Liver (tissue), 8 donors: ENCODE measurements at regions not wholly inside any gene's neighbourhood (a gene's known extent, or its start where the extent isn't known, plus 50 kb on each side); places are given as distances from the start of the nearest gene placed in this dataset.

ENCODE experiments used
- DNase-seq: peaks from one replicate; pipeline ENCODE4 v3.0.0-alpha.2; 2017; ENCODE audit warnings: low spot score
- H3K27ac ChIP-seq, 2 donors: one replicate each; pipeline ENCODE4 v1.7.0; 2013; ENCODE audit warnings: inconsistent platforms in 2 of 2, low read length in 2 of 2, control low read depth in 1 of 2, low read depth in 1 of 2, mild to moderate bottlenecking in 1 of 2
- H3K27me3 ChIP-seq, 4 donors: one replicate each; pipeline versions ENCODE4 v1.6.1 to v1.7.0; 2013; ENCODE audit warnings: low read length in 3 of 4, inconsistent platforms in 1 of 4, mild to moderate bottlenecking in 1 of 4, moderate library complexity in 1 of 4; ENCODE audit not compliant: control insufficient read depth in 4 of 4, insufficient read depth in 4 of 4
- H3K36me3 ChIP-seq, 4 donors: one replicate each; pipeline versions ENCODE4 v1.6.1 to v1.7.0; 2013; ENCODE audit warnings: low read length in 3 of 4, mild to moderate bottlenecking in 3 of 4, low read depth in 1 of 4, moderate library complexity in 1 of 4; ENCODE audit not compliant: control insufficient read depth in 4 of 4, insufficient read depth in 3 of 4
- H3K4me1 ChIP-seq, 4 donors: one replicate each; pipeline versions ENCODE4 v1.6.1 to v1.7.0; 2013; ENCODE audit warnings: low read length in 3 of 4, mild to moderate bottlenecking in 3 of 4, moderate library complexity in 1 of 4; ENCODE audit not compliant: control insufficient read depth in 4 of 4, insufficient read depth in 4 of 4
- H3K4me3 ChIP-seq, 3 donors: one replicate each; pipeline versions ENCODE4 v1.6.1 to v1.7.0; 2013; ENCODE audit warnings: low read length in 3 of 3, control low read depth in 1 of 3, low read depth in 1 of 3, mild to moderate bottlenecking in 1 of 3
- H3K9ac ChIP-seq, 2 donors: one replicate each; pipeline ENCODE4 v1.7.0; 2013; ENCODE audit warnings: low read length in 2 of 2, mild to moderate bottlenecking in 2 of 2, moderate library complexity in 2 of 2, control low read depth in 1 of 2, low read depth in 1 of 2
- H3K9me3 ChIP-seq, 4 donors: one replicate each; pipeline versions ENCODE4 v1.6.1 to v1.7.0; 2013; ENCODE audit warnings: low read length in 3 of 4; ENCODE audit not compliant: control insufficient read depth in 4 of 4
- ATF3 ChIP-seq: IDR thresholded peaks from 2 replicates; pipeline ENCODE4 v1.6.1; 2016; ENCODE audit warnings: antibody characterized with exemption
- FOXA1 ChIP-seq: IDR thresholded peaks from 2 replicates; pipeline ENCODE4 v1.6.1; 2016; ENCODE audit warnings: antibody characterized with exemption
- FOXA2 ChIP-seq: IDR thresholded peaks from 2 replicates; pipeline ENCODE4 v1.6.1; 2016; ENCODE audit warnings: antibody characterized with exemption
- GABPA ChIP-seq, 2 donors: IDR thresholded peaks in 1 of 2; conservative IDR thresholded peaks in 1 of 2; 2 replicates each; pipeline ENCODE4 v1.6.1; 2016; ENCODE audit warnings: antibody characterized with exemption in 2 of 2, mild to moderate bottlenecking in 1 of 2, moderate library complexity in 1 of 2
- HNF4A ChIP-seq, 2 donors: conservative IDR thresholded peaks; 2 replicates each; pipeline ENCODE4 v1.6.1; 2016; ENCODE audit warnings: antibody characterized with exemption in 2 of 2, mild to moderate bottlenecking in 2 of 2
- HNF4G ChIP-seq: IDR thresholded peaks from 2 replicates; pipeline ENCODE4 v1.6.1; 2016; ENCODE audit warnings: antibody characterized with exemption
- JUND ChIP-seq, 2 donors: IDR thresholded peaks; 2 replicates each; pipeline ENCODE4 v1.6.1; 2016; ENCODE audit warnings: antibody characterized with exemption in 2 of 2
- NR2F2 ChIP-seq: IDR thresholded peaks from 2 replicates; pipeline ENCODE4 v1.6.1; 2016; ENCODE audit warnings: antibody characterized with exemption
- RAD21 ChIP-seq, 2 donors: IDR thresholded peaks; 2 replicates each; pipeline ENCODE4 v1.6.1; 2016; ENCODE audit warnings: antibody characterized with exemption in 2 of 2, mild to moderate bottlenecking in 2 of 2
- RXRA ChIP-seq, 2 donors: IDR thresholded peaks; 2 replicates each; pipeline ENCODE4 v1.6.1; 2017 to 2018; ENCODE audit warnings: antibody characterized with exemption in 2 of 2, mild to moderate bottlenecking in 1 of 2
- SP1 ChIP-seq: IDR thresholded peaks from 2 replicates; pipeline ENCODE4 v1.6.1; 2018; ENCODE audit warnings: antibody characterized with exemption, mild to moderate bottlenecking
- TAF1 ChIP-seq: conservative IDR thresholded peaks from 2 replicates; pipeline ENCODE4 v1.6.1; 2016; ENCODE audit warnings: antibody characterized with exemption, mild to moderate bottlenecking
- YY1 ChIP-seq: IDR thresholded peaks from 2 replicates; pipeline ENCODE4 v1.6.1; 2016; ENCODE audit warnings: antibody characterized with exemption, mild to moderate bottlenecking
- ZBTB33 ChIP-seq: IDR thresholded peaks from 2 replicates; pipeline ENCODE4 v1.6.1; 2016; ENCODE audit warnings: antibody characterized with exemption
- WGBS: extraction: QIAGEN DNeasy Blood & Tissue Kit; methylation state at CpG from one replicate; pipeline ENCODE4 v1.1.7; 2013; 5-methylcytosine and 5-hydroxymethylcytosine counted together
- TF ChIP-seq, protein P1 (sequence below): fragments of 150-350 bp; IDR thresholded peaks from 2 replicates; pipeline ENCODE4 v1.5.1; 2017; ENCODE audit warnings: improper control_type of control experiment, low read depth, low read length; ENCODE audit not compliant: missing input control
- TF ChIP-seq, protein P2 (sequence below): IDR thresholded peaks from 2 replicates; pipeline ENCODE4 v1.6.1; 2016; ENCODE audit warnings: antibody characterized with exemption
- TF ChIP-seq, protein P3 (sequence below): IDR thresholded peaks from 2 replicates; pipeline ENCODE4 v1.6.1; 2016; ENCODE audit warnings: antibody characterized with exemption, mild to moderate bottlenecking
- donor health status: healthy.
- donor health status: healthy.
- donor health status: healthy.
- donor health status: healthy.
- donor health status: healthy.

DNA sequence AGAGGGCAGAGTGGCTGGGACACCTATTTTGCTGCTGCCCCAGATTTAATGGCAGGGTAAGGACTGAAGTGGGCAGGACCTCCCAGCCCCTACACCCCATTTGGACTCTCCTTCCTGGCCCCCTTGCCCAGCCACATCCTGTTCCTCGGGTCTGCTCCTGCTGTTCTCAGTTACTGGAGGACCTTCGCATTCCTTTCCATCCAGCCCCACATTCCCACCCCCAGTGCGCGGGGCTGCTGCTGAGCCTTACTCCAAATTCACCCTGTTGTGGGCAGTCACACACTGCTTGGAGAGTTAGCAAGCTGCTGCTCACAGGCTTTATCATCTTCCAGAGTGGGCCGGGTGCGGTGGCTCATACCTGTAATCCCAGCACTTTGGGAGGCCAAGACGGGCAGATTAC is 75.2 kb upstream of the SLC14A2 start:
- peaks cover 0 to 2% (median 0%) of the 10 kb centered on the region in 4 donors for H3K27me3 ChIP-seq
- DNase-seq = no peak
- 91% methylated on average over 7 of the region's 7 CpGs for WGBS

GRCh38 chr18:45541421-45541820 is 73.9 kb upstream of the SLC14A2 start:
- no peaks in the 10 kb centered on the region for H3K36me3 ChIP-seq
- H3K27me3 ChIP-seq = peaks cover 0 to 2% (median 0%) of the 10 kb centered on the region in 4 donors
- no peak overlapping the region for H3K27ac ChIP-seq
- no peaks in the 10 kb centered on the region for H3K4me1 ChIP-seq
- no peak overlapping the region for H3K9ac ChIP-seq
- DNase-seq = no peak
- no peak overlapping the region for H3K4me3 ChIP-seq
- WGBS = 84% methylated on average over 2 of the region's 2 CpGs
- peaks cover 0 to 4% (median 0%) of the 10 kb centered on the region in 4 donors for H3K9me3 ChIP-seq
- no peak for TF ChIP-seq YY1
- no peak for TF ChIP-seq JUND (IDR thresholded peaks at IDR 0.05)
- TF ChIP-seq ATF3 = no peak
- TF ChIP-seq TAF1 = no peak
- no peak for TF ChIP-seq NR2F2
- TF ChIP-seq, protein P1, sequence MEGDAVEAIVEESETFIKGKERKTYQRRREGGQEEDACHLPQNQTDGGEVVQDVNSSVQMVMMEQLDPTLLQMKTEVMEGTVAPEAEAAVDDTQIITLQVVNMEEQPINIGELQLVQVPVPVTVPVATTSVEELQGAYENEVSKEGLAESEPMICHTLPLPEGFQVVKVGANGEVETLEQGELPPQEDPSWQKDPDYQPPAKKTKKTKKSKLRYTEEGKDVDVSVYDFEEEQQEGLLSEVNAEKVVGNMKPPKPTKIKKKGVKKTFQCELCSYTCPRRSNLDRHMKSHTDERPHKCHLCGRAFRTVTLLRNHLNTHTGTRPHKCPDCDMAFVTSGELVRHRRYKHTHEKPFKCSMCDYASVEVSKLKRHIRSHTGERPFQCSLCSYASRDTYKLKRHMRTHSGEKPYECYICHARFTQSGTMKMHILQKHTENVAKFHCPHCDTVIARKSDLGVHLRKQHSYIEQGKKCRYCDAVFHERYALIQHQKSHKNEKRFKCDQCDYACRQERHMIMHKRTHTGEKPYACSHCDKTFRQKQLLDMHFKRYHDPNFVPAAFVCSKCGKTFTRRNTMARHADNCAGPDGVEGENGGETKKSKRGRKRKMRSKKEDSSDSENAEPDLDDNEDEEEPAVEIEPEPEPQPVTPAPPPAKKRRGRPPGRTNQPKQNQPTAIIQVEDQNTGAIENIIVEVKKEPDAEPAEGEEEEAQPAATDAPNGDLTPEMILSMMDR = no peak
- no peak for TF ChIP-seq FOXA1
- no peak for TF ChIP-seq SP1
- no peak for TF ChIP-seq RXRA (IDR thresholded peaks at IDR 0.05)
- no peak for TF ChIP-seq FOXA2
- no peak for TF ChIP-seq RAD21 (IDR thresholded peaks at IDR 0.05)
- no peak for TF ChIP-seq GABPA (IDR thresholded peaks at IDR 0.05 in 1 of 2, conservative IDR thresholded peaks at IDR 0.05 in 1 of 2)
- TF ChIP-seq ZBTB33 = no peak

More for the DNA sequence above, 75.2 kb upstream of the SLC14A2 start:
- no peak overlapping the region for H3K4me3 ChIP-seq
- peaks cover 0 to 4% (median 0%) of the 10 kb centered on the region in 4 donors for H3K9me3 ChIP-seq
- no peaks in the 10 kb centered on the region for H3K36me3 ChIP-seq
- no peak overlapping the region for H3K9ac ChIP-seq
- H3K4me1 ChIP-seq = no peaks in the 10 kb centered on the region
- TF ChIP-seq SP1 (no peak), HNF4G (no peak), JUND (IDR thresholded peaks at IDR 0.05) (no peak), RXRA (IDR thresholded peaks at IDR 0.05) (no peak), ZBTB33 (no peak), ATF3 (no peak), TAF1 (no peak), HNF4A (conservative IDR thresholded peaks at IDR 0.05) (no peak), RAD21 (IDR thresholded peaks at IDR 0.05) (no peak), YY1 (no peak)
- TF ChIP-seq, protein P2, sequence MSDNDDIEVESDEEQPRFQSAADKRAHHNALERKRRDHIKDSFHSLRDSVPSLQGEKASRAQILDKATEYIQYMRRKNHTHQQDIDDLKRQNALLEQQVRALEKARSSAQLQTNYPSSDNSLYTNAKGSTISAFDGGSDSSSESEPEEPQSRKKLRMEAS = no peak
- TF ChIP-seq, protein P3, sequence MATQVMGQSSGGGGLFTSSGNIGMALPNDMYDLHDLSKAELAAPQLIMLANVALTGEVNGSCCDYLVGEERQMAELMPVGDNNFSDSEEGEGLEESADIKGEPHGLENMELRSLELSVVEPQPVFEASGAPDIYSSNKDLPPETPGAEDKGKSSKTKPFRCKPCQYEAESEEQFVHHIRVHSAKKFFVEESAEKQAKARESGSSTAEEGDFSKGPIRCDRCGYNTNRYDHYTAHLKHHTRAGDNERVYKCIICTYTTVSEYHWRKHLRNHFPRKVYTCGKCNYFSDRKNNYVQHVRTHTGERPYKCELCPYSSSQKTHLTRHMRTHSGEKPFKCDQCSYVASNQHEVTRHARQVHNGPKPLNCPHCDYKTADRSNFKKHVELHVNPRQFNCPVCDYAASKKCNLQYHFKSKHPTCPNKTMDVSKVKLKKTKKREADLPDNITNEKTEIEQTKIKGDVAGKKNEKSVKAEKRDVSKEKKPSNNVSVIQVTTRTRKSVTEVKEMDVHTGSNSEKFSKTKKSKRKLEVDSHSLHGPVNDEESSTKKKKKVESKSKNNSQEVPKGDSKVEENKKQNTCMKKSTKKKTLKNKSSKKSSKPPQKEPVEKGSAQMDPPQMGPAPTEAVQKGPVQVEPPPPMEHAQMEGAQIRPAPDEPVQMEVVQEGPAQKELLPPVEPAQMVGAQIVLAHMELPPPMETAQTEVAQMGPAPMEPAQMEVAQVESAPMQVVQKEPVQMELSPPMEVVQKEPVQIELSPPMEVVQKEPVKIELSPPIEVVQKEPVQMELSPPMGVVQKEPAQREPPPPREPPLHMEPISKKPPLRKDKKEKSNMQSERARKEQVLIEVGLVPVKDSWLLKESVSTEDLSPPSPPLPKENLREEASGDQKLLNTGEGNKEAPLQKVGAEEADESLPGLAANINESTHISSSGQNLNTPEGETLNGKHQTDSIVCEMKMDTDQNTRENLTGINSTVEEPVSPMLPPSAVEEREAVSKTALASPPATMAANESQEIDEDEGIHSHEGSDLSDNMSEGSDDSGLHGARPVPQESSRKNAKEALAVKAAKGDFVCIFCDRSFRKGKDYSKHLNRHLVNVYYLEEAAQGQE = no peak
- H3K27ac ChIP-seq = no peak overlapping the region
